Gastroesophageal sphincter (tissue), 4 donors: ENCODE measurements at regions not wholly inside any gene's neighbourhood (a gene's known extent, or its start where the extent isn't known, plus 50 kb on each side); places are given as distances from the start of the nearest gene placed in this dataset.

Experiments
- ATAC-seq: fragments of 150-250 bp; one replicate; pipeline ENCODE4 v1.9.1; 2016; ENCODE audit warnings: mild to moderate bottlenecking, moderate library complexity
- H3K27ac ChIP-seq, 4 donors: fragments of 200-600 bp; sonication (generic) in 3 of 4; 1 replicate in 3 of 4; 2 replicates in 1 of 4; pipeline ENCODE4 v1.5.1; 2016 to 2019
- H3K27me3 ChIP-seq: fragments of 200-600 bp; sonication (generic); one replicate; pipeline ENCODE4 v1.5.1; 2019
- H3K36me3 ChIP-seq, 2 donors: fragments of 200-600 bp; sonication (generic); one replicate each; pipeline ENCODE4 v1.5.1; 2019; ENCODE audit warnings: control low read depth in 1 of 2
- H3K4me1 ChIP-seq, 3 donors: fragments of 200-600 bp; sonication (generic); 1 replicate in 2 of 3; 2 replicates in 1 of 3; pipeline ENCODE4 v1.5.1; 2016 to 2019; ENCODE audit warnings: control low read depth in 2 of 3
- H3K4me3 ChIP-seq, 2 donors: fragments of 200-600 bp; sonication (generic); one replicate each; pipeline ENCODE4 v1.5.1; 2019; ENCODE audit warnings: mild to moderate bottlenecking in 1 of 2, moderate library complexity in 1 of 2
- H3K9me3 ChIP-seq, 3 donors: fragments of 200-600 bp; sonication (generic); one replicate each; pipeline ENCODE4 v1.5.1; 2017 to 2019; ENCODE audit warnings: control low read depth in 2 of 3
- EP300 ChIP-seq: sonication (generic); formaldehyde crosslinking; IDR thresholded peaks from one replicate; pipeline ENCODE4 v1.6.1; 2017; ENCODE audit warnings: antibody characterized with exemption, mild to moderate bottlenecking
- POLR2A ChIP-seq, 2 donors: fragments of 450-650 bp; IDR thresholded peaks; one replicate each; pipeline ENCODE4 v1.6.1; 2017; ENCODE audit warnings: antibody characterized with exemption in 2 of 2, mild to moderate bottlenecking in 2 of 2, moderate library complexity in 1 of 2
- POLR2AphosphoS5 ChIP-seq: sonication (generic); formaldehyde crosslinking; IDR thresholded peaks from one replicate; pipeline ENCODE4 v1.6.1; 2017; ENCODE audit warnings: antibody characterized with exemption
- WGBS, 2 donors: methylation state at CpG; one replicate each; pipeline ENCODE4 v1.1.5; 2018; ENCODE audit warnings: low coverage in 1 of 2; 5-methylcytosine and 5-hydroxymethylcytosine counted together
- TF ChIP-seq, protein P1 (sequence below), 4 experiments: fragments of 200-600 bp in 2 of 4; fragments of 450-650 bp in 2 of 4; sonication (generic) in 1 of 4; IDR thresholded peaks; one replicate each; pipeline ENCODE4 v1.5.1; 2017 to 2019; ENCODE audit warnings: antibody characterized with exemption in 4 of 4, mild to moderate bottlenecking in 2 of 4, moderate library complexity in 2 of 4

DNA sequence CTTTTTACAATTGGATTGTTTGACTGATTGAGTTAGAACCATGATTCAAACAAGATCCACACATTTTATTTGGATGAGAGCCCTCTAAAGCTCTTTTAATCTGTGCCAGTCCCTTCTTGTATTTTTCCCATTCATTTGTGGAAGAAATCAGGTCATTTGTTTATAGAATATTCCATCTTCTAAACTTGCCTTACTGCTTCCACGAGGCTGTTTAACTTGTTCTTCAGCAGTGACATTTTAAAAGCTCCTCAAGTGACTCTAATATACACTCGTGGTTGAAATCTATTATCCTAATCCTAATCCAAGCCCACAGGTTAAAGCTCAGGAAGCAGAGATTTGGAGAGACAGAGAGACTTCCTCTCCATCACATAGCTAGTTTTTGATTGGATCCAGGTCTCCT is 155.4 kb upstream of the SVIL start:
- ATAC-seq, result no peak
- Histone ChIP-seq H3K9me3 (peaks cover 0 to 6% (median 0%) of the 10 kb centered on the region in 3 donors), H3K4me3 (no peak overlapping the region), H3K4me1 (peaks cover 0 to 21% (median 3%) of the 10 kb centered on the region in 3 donors), H3K27ac (peak overlapping the region; percentile 57 to 89 (median 86)), H3K27me3 (no peaks in the 10 kb centered on the region), H3K36me3 (no peaks in the 10 kb centered on the region)
- WGBS, 2 donors, result 4 to 32% methylated on average over 2 of the region's 2 CpGs
- TF ChIP-seq POLR2AphosphoS5, result peak; percentile 30
- TF ChIP-seq, protein P1, sequence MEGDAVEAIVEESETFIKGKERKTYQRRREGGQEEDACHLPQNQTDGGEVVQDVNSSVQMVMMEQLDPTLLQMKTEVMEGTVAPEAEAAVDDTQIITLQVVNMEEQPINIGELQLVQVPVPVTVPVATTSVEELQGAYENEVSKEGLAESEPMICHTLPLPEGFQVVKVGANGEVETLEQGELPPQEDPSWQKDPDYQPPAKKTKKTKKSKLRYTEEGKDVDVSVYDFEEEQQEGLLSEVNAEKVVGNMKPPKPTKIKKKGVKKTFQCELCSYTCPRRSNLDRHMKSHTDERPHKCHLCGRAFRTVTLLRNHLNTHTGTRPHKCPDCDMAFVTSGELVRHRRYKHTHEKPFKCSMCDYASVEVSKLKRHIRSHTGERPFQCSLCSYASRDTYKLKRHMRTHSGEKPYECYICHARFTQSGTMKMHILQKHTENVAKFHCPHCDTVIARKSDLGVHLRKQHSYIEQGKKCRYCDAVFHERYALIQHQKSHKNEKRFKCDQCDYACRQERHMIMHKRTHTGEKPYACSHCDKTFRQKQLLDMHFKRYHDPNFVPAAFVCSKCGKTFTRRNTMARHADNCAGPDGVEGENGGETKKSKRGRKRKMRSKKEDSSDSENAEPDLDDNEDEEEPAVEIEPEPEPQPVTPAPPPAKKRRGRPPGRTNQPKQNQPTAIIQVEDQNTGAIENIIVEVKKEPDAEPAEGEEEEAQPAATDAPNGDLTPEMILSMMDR (IDR thresholded peaks at IDR 0.05), result no peak

DNA sequence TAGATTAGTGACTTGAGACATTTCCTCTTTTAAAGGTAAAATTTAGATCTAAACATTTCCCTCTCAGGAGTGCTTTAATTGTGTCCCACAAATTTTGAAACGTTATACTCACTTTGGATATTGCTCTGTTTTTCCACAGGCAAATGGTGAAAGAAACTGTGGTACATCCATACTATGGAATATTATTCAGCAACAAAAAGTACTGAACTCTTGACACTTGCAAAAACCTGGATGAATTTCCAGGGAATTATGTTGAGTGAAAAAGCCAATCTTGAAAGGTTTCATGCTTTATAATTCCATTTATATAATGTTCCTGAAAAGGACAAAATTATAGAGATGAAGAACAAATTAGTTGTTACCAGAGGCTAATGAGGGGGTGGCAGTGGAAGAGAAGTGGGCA is 153.3 kb upstream of the SVIL start:
- H3K27me3 ChIP-seq, result no peaks in the 10 kb centered on the region
- H3K9me3 ChIP-seq, result peaks cover 0 to 6% (median 0%) of the 10 kb centered on the region in 3 donors
- no peak for ATAC-seq
- H3K4me3 ChIP-seq, result no peak overlapping the region
- 64 to 100% methylated on average over 1 of the region's 1 CpG for WGBS, 2 donors
- H3K36me3 ChIP-seq, result no peaks in the 10 kb centered on the region
- H3K27ac ChIP-seq, result no peak overlapping the region
- H3K4me1 ChIP-seq, result peaks cover 0 to 30% (median 8%) of the 10 kb centered on the region in 3 donors
- TF ChIP-seq POLR2A (IDR thresholded peaks at IDR 0.05) (no peak), EP300 (no peak), POLR2AphosphoS5 (no peak)
- TF ChIP-seq, protein P1 (IDR thresholded peaks at IDR 0.05), result no peak

DNA sequence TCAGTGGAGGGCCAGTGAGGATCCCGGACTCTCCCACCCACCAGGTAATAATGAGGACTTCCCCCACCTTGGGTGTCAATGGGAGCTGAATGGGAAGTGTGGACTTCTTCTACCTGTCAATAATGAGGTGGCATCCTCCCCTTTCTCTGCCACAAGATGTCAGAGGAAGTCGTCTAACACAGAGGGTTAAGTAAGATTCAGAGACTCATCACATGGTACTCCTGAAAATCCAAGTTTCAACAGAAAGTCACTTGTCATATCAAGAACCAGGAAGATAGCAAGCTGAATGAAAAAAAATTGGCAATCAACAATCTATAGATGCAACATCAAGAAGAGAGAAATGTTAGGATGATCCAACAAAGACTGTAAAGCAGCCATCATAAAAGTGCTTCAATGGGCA is 150.9 kb upstream of the SVIL start:
- TF ChIP-seq POLR2AphosphoS5, result no peak
- TF ChIP-seq POLR2A (IDR thresholded peaks at IDR 0.05), result no peak
- no peak for TF ChIP-seq EP300
- TF ChIP-seq, protein P1 (IDR thresholded peaks at IDR 0.05), result no peak
- H3K27me3 ChIP-seq, result no peaks in the 10 kb centered on the region
- no peak for ATAC-seq
- WGBS, 2 donors, result 83% methylated on average over 1 of the region's 2 CpGs; no CpG with 5 or more reads in 1 of the 2 donors
- peaks cover 0 to 42% (median 8%) of the 10 kb centered on the region in 3 donors for H3K4me1 ChIP-seq
- H3K9me3 ChIP-seq, result peaks cover 0 to 6% (median 0%) of the 10 kb centered on the region in 3 donors
- peak overlapping the region; percentile 32 to 85 (median 66) for H3K27ac ChIP-seq
- H3K36me3 ChIP-seq, result no peaks in the 10 kb centered on the region
- H3K4me3 ChIP-seq, result no peak overlapping the region

DNA sequence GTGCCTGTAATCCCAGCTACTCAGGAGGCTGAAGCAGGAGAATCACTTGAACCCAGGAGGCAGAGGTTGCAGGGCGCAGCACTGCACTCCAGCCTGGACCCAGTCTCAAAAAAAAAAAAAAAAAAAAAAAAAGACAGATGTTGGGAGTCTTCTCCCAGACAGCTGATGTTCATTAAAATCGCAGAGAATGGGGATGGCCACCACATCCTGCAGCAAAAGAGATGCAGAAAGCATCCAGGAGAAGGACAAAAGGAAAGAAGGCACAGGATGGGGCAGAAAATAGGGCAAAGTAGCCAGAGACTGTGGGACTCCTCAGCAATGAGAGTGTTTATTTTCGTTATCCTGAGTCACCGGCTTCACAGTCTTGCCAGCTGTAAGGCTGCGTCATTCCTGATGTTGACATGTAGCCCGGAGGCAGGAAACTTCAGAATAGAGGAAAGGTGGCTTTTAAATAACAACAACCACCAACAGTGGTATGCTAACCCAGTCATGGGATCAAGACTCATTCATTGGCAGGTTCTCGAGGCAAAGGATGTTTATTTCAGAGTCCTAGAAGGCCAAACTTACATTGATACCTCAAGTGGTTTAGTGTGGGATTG is 149.5 kb upstream of the SVIL start:
- peak; percentile 96 for ATAC-seq
- TF ChIP-seq POLR2AphosphoS5, result peak; percentile 95
- peak; percentile 50 for TF ChIP-seq EP300
- TF ChIP-seq, protein P1 (IDR thresholded peaks at IDR 0.05), result peak in 1 of 4 experiments; percentile 25
- no peak for TF ChIP-seq POLR2A (IDR thresholded peaks at IDR 0.05)
- Histone ChIP-seq H3K27ac (peak overlapping the region; percentile 77 to 90 (median 84)), H3K4me1 (peaks cover 0 to 47% (median 8%) of the 10 kb centered on the region in 3 donors), H3K9me3 (peaks cover 0 to 6% (median 0%) of the 10 kb centered on the region in 3 donors), H3K4me3 (no peak overlapping the region), H3K36me3 (no peaks in the 10 kb centered on the region), H3K27me3 (no peaks in the 10 kb centered on the region)
- WGBS, 2 donors, result 5 to 16% methylated on average over 4 to 7 of the region's 7 CpGs
